WTC11 (cell line): ENCODE measurements at regions not wholly inside any gene's neighbourhood (a gene's known extent, or its start where the extent isn't known, plus 50 kb on each side); places are given as distances from the start of the nearest gene placed in this dataset.

ENCODE experiments used
- JUN ChIP-seq: sonication (generic); formaldehyde crosslinking; IDR thresholded peaks from 2 replicates; pipeline ENCODE4 v1.8.0; 2023; ENCODE audit warnings: mild to moderate bottlenecking, missing genetic modification reagents
- NR2C2 ChIP-seq: sonication (generic); formaldehyde crosslinking; IDR thresholded peaks from 2 replicates; pipeline ENCODE4 v1.8.0; 2022; ENCODE audit warnings: mild to moderate bottlenecking, missing genetic modification reagents
- PRRX2 ChIP-seq: fragments of 250-450 bp; sonication (Bioruptor Pico); IDR thresholded peaks from 2 replicates; pipeline ENCODE4 v1.8.0; 2021; ENCODE audit warnings: mild to moderate bottlenecking
- TCF7 ChIP-seq: sonication (generic); formaldehyde crosslinking; IDR thresholded peaks from 2 replicates; pipeline ENCODE4 v1.8.0; 2022; ENCODE audit warnings: mild to moderate bottlenecking, low read depth, missing genetic modification reagents, moderate library complexity
- TF ChIP-seq, protein P1 (sequence below): sonication (generic); formaldehyde crosslinking; IDR thresholded peaks from 2 replicates; pipeline ENCODE4 v1.8.0; 2022; ENCODE audit warnings: mild to moderate bottlenecking, missing genetic modification reagents
- TF ChIP-seq, protein P2 (sequence below): fragments of 200-600 bp; IDR thresholded peaks from 2 replicates; pipeline ENCODE4 v1.8.0; 2022; ENCODE audit warnings: antibody characterized with exemption

DNA sequence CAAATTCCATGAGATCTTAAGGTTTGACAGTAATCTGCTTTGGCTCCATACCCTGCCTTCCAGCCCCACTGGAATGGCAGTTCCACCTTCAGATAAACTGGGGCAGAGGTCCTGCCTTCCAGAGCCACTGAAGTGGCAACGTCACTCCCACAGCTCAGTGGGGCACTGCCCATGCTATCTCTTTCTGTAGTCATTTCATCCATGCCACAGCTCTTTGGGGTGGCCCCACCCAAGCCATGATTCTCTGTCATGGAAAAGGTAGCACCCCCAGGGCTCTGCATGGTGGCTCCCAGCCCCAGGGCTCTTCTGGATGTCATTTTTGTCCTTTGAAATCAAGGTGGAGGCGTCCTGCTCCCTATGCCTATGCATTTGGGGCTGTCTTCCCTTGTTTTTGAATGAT lies 596.5 kb downstream of the SPOCK3 start:
- TF ChIP-seq PRRX2 (CRISPR knock-in tag), result no peak
- TF ChIP-seq, protein P1, sequence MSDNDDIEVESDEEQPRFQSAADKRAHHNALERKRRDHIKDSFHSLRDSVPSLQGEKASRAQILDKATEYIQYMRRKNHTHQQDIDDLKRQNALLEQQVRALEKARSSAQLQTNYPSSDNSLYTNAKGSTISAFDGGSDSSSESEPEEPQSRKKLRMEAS (CRISPR knock-in tag), result no peak
- no peak for TF ChIP-seq TCF7 (CRISPR knock-in tag)
- TF ChIP-seq NR2C2 (CRISPR knock-in tag), result no peak
- no peak for TF ChIP-seq JUN
- TF ChIP-seq, protein P2, sequence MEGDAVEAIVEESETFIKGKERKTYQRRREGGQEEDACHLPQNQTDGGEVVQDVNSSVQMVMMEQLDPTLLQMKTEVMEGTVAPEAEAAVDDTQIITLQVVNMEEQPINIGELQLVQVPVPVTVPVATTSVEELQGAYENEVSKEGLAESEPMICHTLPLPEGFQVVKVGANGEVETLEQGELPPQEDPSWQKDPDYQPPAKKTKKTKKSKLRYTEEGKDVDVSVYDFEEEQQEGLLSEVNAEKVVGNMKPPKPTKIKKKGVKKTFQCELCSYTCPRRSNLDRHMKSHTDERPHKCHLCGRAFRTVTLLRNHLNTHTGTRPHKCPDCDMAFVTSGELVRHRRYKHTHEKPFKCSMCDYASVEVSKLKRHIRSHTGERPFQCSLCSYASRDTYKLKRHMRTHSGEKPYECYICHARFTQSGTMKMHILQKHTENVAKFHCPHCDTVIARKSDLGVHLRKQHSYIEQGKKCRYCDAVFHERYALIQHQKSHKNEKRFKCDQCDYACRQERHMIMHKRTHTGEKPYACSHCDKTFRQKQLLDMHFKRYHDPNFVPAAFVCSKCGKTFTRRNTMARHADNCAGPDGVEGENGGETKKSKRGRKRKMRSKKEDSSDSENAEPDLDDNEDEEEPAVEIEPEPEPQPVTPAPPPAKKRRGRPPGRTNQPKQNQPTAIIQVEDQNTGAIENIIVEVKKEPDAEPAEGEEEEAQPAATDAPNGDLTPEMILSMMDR, result no peak
